Astrocyte (in vitro differentiated cells and primary cell): ENCODE measurements at regions not wholly inside any gene's neighbourhood (a gene's known extent, or its start where the extent isn't known, plus 50 kb on each side); places are given as distances from the start of the nearest gene placed in this dataset.

Experiments used
- EZH2 ChIP-seq: IDR thresholded peaks from 2 replicates; pipeline ENCODE4 v1.6.1; 2012; ENCODE audit warnings: mild to moderate bottlenecking, low read length, inconsistent platforms; ENCODE audit not compliant: insufficient read depth
- TF ChIP-seq, protein P1 (sequence below): IDR thresholded peaks from 2 replicates; pipeline ENCODE4 v1.5.1; 2011; ENCODE audit warnings: low read depth, mild to moderate bottlenecking, inconsistent platforms, low read length, moderate library complexity; ENCODE audit not compliant: insufficient read depth

DNA sequence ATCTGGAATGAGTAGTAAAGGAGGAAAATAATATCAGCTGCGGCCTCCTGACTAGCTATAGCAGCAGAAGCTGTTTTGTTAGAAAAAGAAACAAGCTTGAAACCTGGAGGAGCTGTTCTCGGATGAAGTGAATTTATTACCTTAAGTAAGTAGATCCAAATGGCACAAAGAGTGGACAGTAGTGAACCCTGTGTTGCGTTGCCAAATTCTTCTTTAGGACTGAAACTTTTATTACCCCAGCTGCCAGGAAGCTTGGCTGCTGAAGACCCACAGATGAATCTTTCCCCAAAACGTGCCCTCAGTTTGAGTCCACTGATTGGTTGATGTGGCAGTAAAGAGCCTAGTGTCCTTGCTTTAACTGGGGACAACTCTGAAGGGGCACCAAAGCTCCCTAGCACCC lies 366.8 kb upstream of the GBE1 start:
- TF ChIP-seq, protein P1, sequence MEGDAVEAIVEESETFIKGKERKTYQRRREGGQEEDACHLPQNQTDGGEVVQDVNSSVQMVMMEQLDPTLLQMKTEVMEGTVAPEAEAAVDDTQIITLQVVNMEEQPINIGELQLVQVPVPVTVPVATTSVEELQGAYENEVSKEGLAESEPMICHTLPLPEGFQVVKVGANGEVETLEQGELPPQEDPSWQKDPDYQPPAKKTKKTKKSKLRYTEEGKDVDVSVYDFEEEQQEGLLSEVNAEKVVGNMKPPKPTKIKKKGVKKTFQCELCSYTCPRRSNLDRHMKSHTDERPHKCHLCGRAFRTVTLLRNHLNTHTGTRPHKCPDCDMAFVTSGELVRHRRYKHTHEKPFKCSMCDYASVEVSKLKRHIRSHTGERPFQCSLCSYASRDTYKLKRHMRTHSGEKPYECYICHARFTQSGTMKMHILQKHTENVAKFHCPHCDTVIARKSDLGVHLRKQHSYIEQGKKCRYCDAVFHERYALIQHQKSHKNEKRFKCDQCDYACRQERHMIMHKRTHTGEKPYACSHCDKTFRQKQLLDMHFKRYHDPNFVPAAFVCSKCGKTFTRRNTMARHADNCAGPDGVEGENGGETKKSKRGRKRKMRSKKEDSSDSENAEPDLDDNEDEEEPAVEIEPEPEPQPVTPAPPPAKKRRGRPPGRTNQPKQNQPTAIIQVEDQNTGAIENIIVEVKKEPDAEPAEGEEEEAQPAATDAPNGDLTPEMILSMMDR, result no peak
- TF ChIP-seq EZH2, result no peak
